ENCODE measurements at regions not wholly inside any gene's neighbourhood (a gene's known extent, or its start where the extent isn't known, plus 50 kb on each side); places are given as distances from the start of the nearest gene placed in this dataset.
"Not testable (repeated sequence)": the region's sequence is repeated elsewhere in the genome, so short reads cannot be mapped to it uniquely, and the experiment has no call there.

GRCh38 chr2:129829588-129829987, 149.9 kb upstream of the RAB6C start:
- DNase-seq: no peak

- DNase-seq: no peak
Observed at GRCh38 chr2:129831018-129831417, 148.4 kb upstream of the RAB6C start.

GRCh38 chr2:129833465-129833864, 146.0 kb upstream of the RAB6C start:
- not testable (repeated sequence) for DNase-seq

GRCh38 chr2:129847043-129847442, 132.4 kb upstream of the RAB6C start:
- DNase-seq: no peak

GRCh38 chr2:129849559-129850160, 129.8 kb upstream of the RAB6C start:
- DNase-seq: peak; percentile 91

- peak; percentile 24 for DNase-seq
Observed at GRCh38 chr2:129857200-129857599, 122.3 kb upstream of the RAB6C start.

GRCh38 chr2:129859175-129859574, 120.3 kb upstream of the RAB6C start:
- DNase-seq: no peak

GRCh38 chr2:129860088-129860487, 119.4 kb upstream of the RAB6C start:
- no peak for DNase-seq

- DNase-seq: no peak
Observed at GRCh38 chr2:129861666-129862288, 117.7 kb upstream of the RAB6C start.

- DNase-seq: no peak
Observed at GRCh38 chr2:129862668-129863067, 116.8 kb upstream of the RAB6C start.

GRCh38 chr2:129863350-129863749, 116.1 kb upstream of the RAB6C start:
- DNase-seq: no peak

- DNase-seq: no peak
Observed at GRCh38 chr2:129864719-129865118, 114.7 kb upstream of the RAB6C start.

GRCh38 chr2:129865976-129866375, 113.5 kb upstream of the RAB6C start:
- no peak for DNase-seq

GRCh38 chr2:129866391-129866790, 113.1 kb upstream of the RAB6C start:
- DNase-seq: no peak

- DNase-seq: no peak
Observed at GRCh38 chr2:129868151-129868550, 111.3 kb upstream of the RAB6C start.

GRCh38 chr2:129870685-129871241, 108.7 kb upstream of the RAB6C start:
- DNase-seq: no peak

GRCh38 chr2:129872446-129872845, 107.0 kb upstream of the RAB6C start:
- DNase-seq: no peak

GRCh38 chr2:129876541-129876940, 102.9 kb upstream of the RAB6C start:
- DNase-seq: peak; percentile 40

GRCh38 chr2:129877289-129877741, 102.2 kb upstream of the RAB6C start:
- peak; percentile 99 for DNase-seq

- DNase-seq: no peak
Observed at GRCh38 chr2:129877795-129878775, 101.4 kb upstream of the RAB6C start.

- no peak for DNase-seq
Observed at GRCh38 chr2:129879614-129880180, 99.8 kb upstream of the RAB6C start.

- DNase-seq: no peak
Observed at GRCh38 chr2:129880309-129880708, 99.2 kb upstream of the RAB6C start.

Measured in tongue (tissue), 1 donor.